RWPE1 (cell line): ENCODE measurements at regions not wholly inside any gene's neighbourhood (a gene's known extent, or its start where the extent isn't known, plus 50 kb on each side); places are given as distances from the start of the nearest gene placed in this dataset.

Source experiments
- CTCF ChIA-PET: fragments of 350-600 bp; sonication (Branson Sonifier 250); formaldehyde crosslinking; extraction: SDS; loops from one replicate; lab custom pipeline; 2021; lab: Yijun Ruan, JAX
- POLR2A ChIA-PET: fragments of 400-600 bp; formaldehyde crosslinking; extraction: SDS; loops from one replicate; lab custom pipeline; 2020; ENCODE audit warnings: antibody characterized with exemption; ENCODE audit not compliant: low non-redundant PET; lab: Yijun Ruan, JAX
- DNase-seq: peaks from one replicate; pipeline ENCODE4 v3.0.0; 2012; ENCODE audit warnings: low spot score
- H3K27ac ChIP-seq: fragments of 450-650 bp; 2 replicates; pipeline ENCODE4 v1.5.1; 2017
- CTCF ChIP-seq: fragments of 450-650 bp; conservative IDR thresholded peaks from 2 replicates; pipeline ENCODE4 v1.5.1; 2017; ENCODE audit warnings: low read depth, mild to moderate bottlenecking

- TF ChIP-seq CTCF: no peak
- ChIA-PET CTCF (no interaction called here), POLR2A (no interaction called here)
- no peak overlapping the region for H3K27ac ChIP-seq
- DNase-seq: no peak
Measured at GRCh38 chr6:98092331-98092730, 742.0 kb upstream of the POU3F2 start.

- ChIA-PET POLR2A (no interaction called here), CTCF (interaction anchor here (0.7 kb wide), 1 partner anchor 656 kb away, joined by 3 read pairs; no protein-coding TSS in a partner anchor)
- no peak for DNase-seq
- no peak for TF ChIP-seq CTCF
- H3K27ac ChIP-seq: no peak overlapping the region
Measured at GRCh38 chr6:98094696-98095095, 739.7 kb upstream of the POU3F2 start.

- TF ChIP-seq CTCF: no peak
- DNase-seq: no peak
- ChIA-PET POLR2A (no interaction called here), CTCF (no interaction called here)
- H3K27ac ChIP-seq: no peak overlapping the region
Measured at GRCh38 chr6:98107801-98108200, 726.6 kb upstream of the POU3F2 start.

- CTCF ChIA-PET: no interaction called here
- no peak overlapping the region for H3K27ac ChIP-seq
- POLR2A ChIA-PET: no interaction called here
- TF ChIP-seq CTCF: no peak
- no peak for DNase-seq
Measured at GRCh38 chr6:98116455-98116854, 717.9 kb upstream of the POU3F2 start.

GRCh38 chr6:98117068-98117467 lies 717.3 kb upstream of the POU3F2 start:
- no peak for TF ChIP-seq CTCF
- H3K27ac ChIP-seq: no peak overlapping the region
- ChIA-PET CTCF (no interaction called here), POLR2A (no interaction called here)
- DNase-seq: no peak

- POLR2A ChIA-PET: no interaction called here
- no peak for DNase-seq
- TF ChIP-seq CTCF: no peak
- CTCF ChIA-PET: interaction anchor here (0.6 kb wide), 1 partner anchor 11 kb away, joined by 3 read pairs; no protein-coding TSS in a partner anchor
- no peak overlapping the region for H3K27ac ChIP-seq
Measured at GRCh38 chr6:98118397-98119045, 715.9 kb upstream of the POU3F2 start.
